Tibial nerve (tissue), 4 donors: ENCODE measurements at regions not wholly inside any gene's neighbourhood (a gene's known extent, or its start where the extent isn't known, plus 50 kb on each side); places are given as distances from the start of the nearest gene placed in this dataset.
"Not testable (repeated sequence)": the region's sequence is repeated elsewhere in the genome, so short reads cannot be mapped to it uniquely, and the experiment has no call there.

Source experiments
- EP300 ChIP-seq, 2 donors: sonication (generic); formaldehyde crosslinking; IDR thresholded peaks; one replicate each; pipeline ENCODE4 v1.6.1; 2017; ENCODE audit warnings: antibody characterized with exemption in 2 of 2, mild to moderate bottlenecking in 1 of 2
- POLR2A ChIP-seq, 2 donors: fragments of 450-650 bp; IDR thresholded peaks; one replicate each; pipeline ENCODE4 v1.6.1; 2017; ENCODE audit warnings: antibody characterized with exemption in 2 of 2, mild to moderate bottlenecking in 2 of 2, moderate library complexity in 2 of 2
- TF ChIP-seq, protein P1 (sequence below), 5 experiments: fragments of 200-600 bp in 3 of 5; fragments of 450-650 bp in 2 of 5; sonication (generic) in 3 of 5; IDR thresholded peaks; one replicate each; pipeline ENCODE4 v1.5.1; 2016 to 2019; ENCODE audit warnings: antibody characterized with exemption in 5 of 5, mild to moderate bottlenecking in 3 of 5, moderate library complexity in 2 of 5

DNA sequence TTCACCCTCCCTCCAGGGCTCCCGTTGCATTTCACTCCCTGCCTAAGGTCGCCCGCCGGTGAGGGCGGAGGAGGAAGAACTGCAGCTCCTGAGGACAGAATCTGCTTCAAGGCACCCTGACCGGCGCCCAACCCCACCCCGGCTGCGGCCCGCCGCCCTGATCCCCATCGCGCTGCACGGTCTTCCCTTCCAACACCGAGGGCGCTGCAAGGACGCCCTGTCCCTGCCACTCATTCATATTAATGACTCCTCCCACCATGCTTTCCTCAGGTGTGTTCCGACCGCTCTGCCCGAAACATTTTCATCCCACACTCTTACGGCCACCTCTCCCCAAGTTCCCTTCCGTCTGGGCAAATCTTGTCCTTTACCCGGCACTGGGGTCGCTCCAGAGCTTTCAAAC lies 248.6 kb downstream of the SPATA31A1 start:
- TF ChIP-seq POLR2A, EP300 (IDR thresholded peaks at IDR 0.05): not testable (repeated sequence)
- TF ChIP-seq, protein P1, sequence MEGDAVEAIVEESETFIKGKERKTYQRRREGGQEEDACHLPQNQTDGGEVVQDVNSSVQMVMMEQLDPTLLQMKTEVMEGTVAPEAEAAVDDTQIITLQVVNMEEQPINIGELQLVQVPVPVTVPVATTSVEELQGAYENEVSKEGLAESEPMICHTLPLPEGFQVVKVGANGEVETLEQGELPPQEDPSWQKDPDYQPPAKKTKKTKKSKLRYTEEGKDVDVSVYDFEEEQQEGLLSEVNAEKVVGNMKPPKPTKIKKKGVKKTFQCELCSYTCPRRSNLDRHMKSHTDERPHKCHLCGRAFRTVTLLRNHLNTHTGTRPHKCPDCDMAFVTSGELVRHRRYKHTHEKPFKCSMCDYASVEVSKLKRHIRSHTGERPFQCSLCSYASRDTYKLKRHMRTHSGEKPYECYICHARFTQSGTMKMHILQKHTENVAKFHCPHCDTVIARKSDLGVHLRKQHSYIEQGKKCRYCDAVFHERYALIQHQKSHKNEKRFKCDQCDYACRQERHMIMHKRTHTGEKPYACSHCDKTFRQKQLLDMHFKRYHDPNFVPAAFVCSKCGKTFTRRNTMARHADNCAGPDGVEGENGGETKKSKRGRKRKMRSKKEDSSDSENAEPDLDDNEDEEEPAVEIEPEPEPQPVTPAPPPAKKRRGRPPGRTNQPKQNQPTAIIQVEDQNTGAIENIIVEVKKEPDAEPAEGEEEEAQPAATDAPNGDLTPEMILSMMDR (IDR thresholded peaks at IDR 0.05): not testable (repeated sequence)
